ENCODE measurements at regions not wholly inside any gene's neighbourhood (a gene's known extent, or its start where the extent isn't known, plus 50 kb on each side); places are given as distances from the start of the nearest gene placed in this dataset.

DNA sequence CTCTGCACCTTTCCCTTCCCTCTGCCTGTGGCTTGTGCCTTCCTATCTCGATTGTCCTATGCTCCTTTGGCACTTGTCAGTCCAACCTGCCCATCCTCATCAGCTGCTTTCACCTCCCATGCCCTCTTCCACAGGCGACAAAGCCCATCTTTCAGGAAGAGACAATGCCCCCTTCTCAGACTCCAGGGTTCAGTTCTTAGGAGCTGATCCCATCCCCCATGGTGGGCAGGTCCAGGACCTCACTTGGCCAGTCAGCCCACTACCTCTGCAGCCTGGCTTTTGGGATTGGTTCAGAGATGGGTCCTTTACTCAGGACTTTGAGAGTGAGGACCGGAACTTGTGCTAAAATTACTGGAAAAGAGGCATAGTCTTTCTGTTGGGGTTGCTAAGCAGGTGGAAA, 74.0 kb upstream of the NANOS1 start:
- TF ChIP-seq CTCF (optimal IDR thresholded peaks at IDR 0.05 in 1 of 3, IDR thresholded peaks at IDR 0.05 in 1 of 3, conservative IDR thresholded peaks at IDR 0.05 in 1 of 3; ENCODE audit: extremely low read depth in 1 of 3, insufficient read depth in 2 of 3, low read length in 3 of 3) (no peak), EZH2 (IDR thresholded peaks at IDR 0.05; ENCODE audit: low read length) (no peak)

Measured in keratinocyte (primary cell).